GM21528 (cell line): ENCODE measurements at regions not wholly inside any gene's neighbourhood (a gene's known extent, or its start where the extent isn't known, plus 50 kb on each side); places are given as distances from the start of the nearest gene placed in this dataset.
"Not testable (repeated sequence)": the region's sequence is repeated elsewhere in the genome, so short reads cannot be mapped to it uniquely, and the experiment has no call there.

Source experiments
- ATAC-seq: cut with Tn5 transposase; IDR thresholded peaks from one replicate; pipeline ENCODE4 v1.9.1; 2021; ENCODE audit warnings: mild to moderate bottlenecking, moderate library complexity; ENCODE audit not compliant: unreplicated experiment, low FRiP score

DNA sequence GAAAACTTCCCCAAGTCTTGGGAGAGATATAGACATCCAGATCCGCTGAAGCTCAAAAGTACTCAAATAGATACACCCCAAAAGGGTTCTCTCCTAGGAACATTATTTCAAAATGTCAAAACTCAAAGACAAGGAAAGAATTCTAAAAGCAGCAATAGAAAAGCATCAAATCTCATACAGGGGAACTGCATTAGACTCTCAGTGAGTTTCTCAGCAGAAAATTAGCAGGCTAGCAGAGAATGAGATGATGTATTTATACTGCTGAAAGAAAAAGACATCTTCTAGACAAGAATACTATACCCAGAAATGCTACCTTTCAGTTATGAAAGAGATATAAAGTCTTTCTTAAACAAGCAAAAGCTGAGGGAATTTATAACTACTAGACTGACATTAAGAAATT is 75.5 kb upstream of the RIMS1 start:
- no peak for ATAC-seq

DNA sequence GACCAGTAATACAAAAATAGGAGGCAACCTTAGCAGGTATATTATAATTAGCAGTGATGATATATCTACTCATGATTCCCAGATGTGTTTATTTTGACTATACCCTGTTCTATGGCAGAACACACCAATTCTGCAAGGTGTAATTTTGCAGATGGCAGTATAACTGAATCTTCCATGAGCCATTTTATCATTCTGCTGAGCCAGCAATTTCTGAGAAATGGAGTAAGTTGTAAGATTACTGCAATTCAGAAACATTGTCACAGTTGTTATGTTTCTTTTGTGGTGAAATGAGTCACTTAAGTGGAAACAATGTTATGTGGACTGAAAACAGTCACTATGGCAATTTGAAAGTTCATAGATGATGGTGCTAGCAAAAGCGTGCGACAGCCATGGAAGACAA is 63.7 kb upstream of the RIMS1 start:
- ATAC-seq, result no peak

DNA sequence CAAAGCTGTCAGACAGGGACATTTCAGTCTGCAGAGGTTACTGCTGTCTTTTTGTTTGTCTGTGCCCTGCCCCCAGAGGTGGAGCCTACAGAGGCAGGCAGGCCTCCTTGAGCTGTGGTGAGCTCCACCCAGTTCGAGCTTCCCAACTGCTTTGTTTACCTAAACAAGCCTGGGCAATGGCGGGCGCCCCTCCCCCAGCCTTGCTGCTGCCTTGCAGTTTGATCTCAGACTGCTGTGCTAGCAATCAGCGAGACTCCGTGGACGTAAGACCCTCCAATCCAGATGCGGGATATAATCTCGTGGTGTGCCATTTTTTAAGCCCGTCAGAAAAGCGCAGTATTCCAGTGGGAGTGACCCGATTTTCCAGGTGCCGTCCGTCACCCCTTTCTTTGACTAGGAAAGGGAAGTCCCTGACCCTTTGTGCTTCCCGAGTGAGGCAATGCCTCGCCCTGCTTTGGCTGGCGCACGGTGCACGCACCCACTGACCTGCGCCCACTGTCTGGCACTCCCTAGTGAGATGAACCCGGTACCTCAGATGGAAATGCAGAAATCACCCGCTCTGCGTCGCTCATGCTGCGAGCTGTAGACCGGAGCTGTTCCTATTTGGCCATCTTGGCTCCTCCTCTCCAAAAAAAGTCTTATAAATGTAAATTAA is 54.1 kb upstream of the RIMS1 start:
- ATAC-seq, result not testable (repeated sequence)
